HCT116 (cell line): ENCODE measurements at regions not wholly inside any gene's neighbourhood (a gene's known extent, or its start where the extent isn't known, plus 50 kb on each side); places are given as distances from the start of the nearest gene placed in this dataset.

Source experiments
- ATAC-seq: fragments of 200-7000 bp; cut with Tn5 transposase; 2 replicates; pipeline ENCODE4 v1.9.1; 2020; ENCODE audit warnings: mild to moderate bottlenecking, moderate library complexity
- BruUV-seq: library from RNA; stranded (reverse); fragments of 400-500 nt; replicated peaks from 2 replicates; lab custom pipeline; 2021; lab: Mats Ljungman, UMichigan
- CTCF ChIA-PET: fragments of 300-600 bp; sonication (Branson Sonifier 250); formaldehyde crosslinking; loops from one replicate; lab custom pipeline; 2021; ENCODE audit warnings: antibody characterized with exemption; lab: Charles Lee
- POLR2A ChIA-PET: fragments of 300-600, 350-600 bp; sonication (Branson Sonifier 250); formaldehyde crosslinking; loops from one replicate; lab custom pipeline; 2021; ENCODE audit warnings: antibody characterized with exemption; lab: Charles Lee
- RAD21 ChIA-PET, 2 experiments: fragments of 300-600 bp; sonication (Branson Sonifier 250); formaldehyde crosslinking; loops; one replicate each; lab custom pipeline; 2023; ENCODE audit warnings: low total read pairs in 2 of 2; ENCODE audit not compliant: uncharacterized antibody in 2 of 2, unreplicated experiment in 2 of 2, low non-redundant PET in 1 of 2; lab: Charles Lee
- DNase-seq: peaks from one replicate; pipeline ENCODE4 v3.0.0-alpha.2; 2010; ENCODE audit warnings: low read depth, low spot score
- H2AFZ ChIP-seq: fragments of 200-600 bp; shearing (Covaris generic), sonication (generic); 2 replicates; pipeline ENCODE4 v1.6.1; 2017; ENCODE audit warnings: low read depth, mixed run types, mixed read lengths, antibody characterized with exemption, low read length; ENCODE audit not compliant: poor library complexity, severe bottlenecking
- H3K27ac ChIP-seq: 2 replicates; pipeline ENCODE4 v1.5.1; 2012; ENCODE audit warnings: low read depth, low read length
- H3K27me3 ChIP-seq: fragments of 200-600 bp; sonication (generic); 2 replicates; pipeline ENCODE4 v1.6.1; 2016; ENCODE audit warnings: mixed run types, low read length, mixed read lengths; ENCODE audit not compliant: insufficient read depth
- H3K36me3 ChIP-seq, 2 experiments: fragments of 200-500 bp in 1 of 2; fragments of 200-600 bp in 1 of 2; sonication (Bioruptor generic) in 1 of 2; sonication (generic) in 1 of 2; 2 replicates each; pipeline versions ENCODE4 v1.5.1 to v1.6.1; 2014 to 2016; ENCODE audit warnings: low read length in 2 of 2, inconsistent platforms in 1 of 2, mixed read lengths in 1 of 2, mixed run types in 1 of 2; ENCODE audit not compliant: insufficient read depth in 2 of 2, control insufficient read depth in 1 of 2
- H3K4me1 ChIP-seq, 2 experiments: fragments of 200-600 bp in 1 of 2; sonication (generic) in 1 of 2; 2 replicates each; pipeline versions ENCODE4 v1.5.1 to v1.6.1; 2012 to 2017; ENCODE audit warnings: low read length in 2 of 2, inconsistent platforms in 1 of 2, mild to moderate bottlenecking in 1 of 2, mixed read lengths in 1 of 2, mixed run types in 1 of 2, moderate library complexity in 1 of 2; ENCODE audit not compliant: insufficient read depth in 2 of 2, control insufficient read depth in 1 of 2
- H3K4me2 ChIP-seq: fragments of 200-600 bp; sonication (generic); 2 replicates; pipeline ENCODE4 v1.6.1; 2017; ENCODE audit warnings: mixed run types, low read length, mixed read lengths
- H3K4me3 ChIP-seq, 2 experiments: fragments of 200-600 bp in 1 of 2; sonication (generic) in 1 of 2; replicated peaks in 1 of 2; 2 replicates each; pipeline ENCODE4 v1.5.1; 2011 to 2016; ENCODE audit warnings: low read length in 2 of 2, control low read depth in 1 of 2, low read depth in 1 of 2, mild to moderate bottlenecking in 1 of 2, mixed read lengths in 1 of 2, mixed run types in 1 of 2
- H3K79me2 ChIP-seq: fragments of 200-600 bp; sonication (generic); 2 replicates; pipeline ENCODE4 v1.6.1; 2017; ENCODE audit warnings: mild to moderate bottlenecking, mixed run types, low read length, moderate library complexity, mixed read lengths; ENCODE audit not compliant: insufficient read depth
- H3K9ac ChIP-seq: fragments of 200-600 bp; sonication (generic); 2 replicates; pipeline ENCODE4 v1.6.1; 2016; ENCODE audit warnings: low read length, mixed read lengths
- H3K9me2 ChIP-seq: fragments of 200-600 bp; sonication (generic), shearing (Covaris generic); 2 replicates; pipeline ENCODE4 v1.6.1; 2017; ENCODE audit warnings: mixed run types, mild to moderate bottlenecking, moderate library complexity; ENCODE audit not compliant: insufficient read depth
- H3K9me3 ChIP-seq, 2 experiments: fragments of 200-500 bp in 1 of 2; fragments of 200-600 bp in 1 of 2; sonication (Bioruptor generic) in 1 of 2; sonication (generic) in 1 of 2; 2 replicates each; pipeline ENCODE4 v1.6.1; 2014 to 2017; ENCODE audit warnings: low read length in 2 of 2, mixed read lengths in 2 of 2, inconsistent platforms in 1 of 2, low read depth in 1 of 2, mild to moderate bottlenecking in 1 of 2, mixed run types in 1 of 2, moderate library complexity in 1 of 2; ENCODE audit not compliant: control insufficient read depth in 1 of 2, insufficient read depth in 1 of 2
- H4K20me1 ChIP-seq: fragments of 200-600 bp; sonication (generic), shearing (Covaris generic); 2 replicates; pipeline ENCODE4 v1.6.1; 2017; ENCODE audit warnings: mixed run types, mild to moderate bottlenecking, moderate library complexity; ENCODE audit not compliant: insufficient read depth
- CBX3 ChIP-seq: IDR thresholded peaks from 2 replicates; pipeline ENCODE4 v1.6.1; 2012; ENCODE audit warnings: low read depth
- CTCF ChIP-seq, 3 experiments: fragments of 200-600 bp in 1 of 3; sonication (generic) in 1 of 3; IDR thresholded peaks in 2 of 3; conservative IDR thresholded peaks in 1 of 3; 2 replicates each; pipeline ENCODE4 v1.5.1; 2012 to 2017; ENCODE audit warnings: low read depth in 2 of 3, low read length in 2 of 3, antibody characterized with exemption in 1 of 3, borderline replicate concordance in 1 of 3, control low read depth in 1 of 3, mild to moderate bottlenecking in 1 of 3, mixed read lengths in 1 of 3, mixed run types in 1 of 3, moderate library complexity in 1 of 3; ENCODE audit not compliant: insufficient read depth in 1 of 3
- EGR1 ChIP-seq: IDR thresholded peaks from 2 replicates; pipeline ENCODE4 v1.6.1; 2012; ENCODE audit warnings: low read depth
- EZH2phosphoT487 ChIP-seq: fragments of 200-600 bp; IDR thresholded peaks from 2 replicates; pipeline ENCODE4 v1.6.1; 2018; ENCODE audit warnings: antibody characterized with exemption, borderline replicate concordance
- FOSL1 ChIP-seq: IDR thresholded peaks from 2 replicates; pipeline ENCODE4 v1.6.1; 2012; ENCODE audit warnings: low read depth
- JUND ChIP-seq: IDR thresholded peaks from 2 replicates; pipeline ENCODE4 v1.6.1; 2012
- POLR2A ChIP-seq: IDR thresholded peaks from 2 replicates; pipeline ENCODE4 v1.7.0; 2011; ENCODE audit warnings: borderline replicate concordance; ENCODE audit not compliant: insufficient read depth, insufficient read length; ENCODE audit errors: extremely low read depth
- POLR2AphosphoS5 ChIP-seq: IDR thresholded peaks from 2 replicates; pipeline ENCODE4 v1.6.1; 2011; ENCODE audit warnings: mild to moderate bottlenecking, low read depth, low read length, moderate library complexity
- RAD21 ChIP-seq: IDR thresholded peaks from 2 replicates; pipeline ENCODE4 v1.6.1; 2012; ENCODE audit warnings: low read depth, mild to moderate bottlenecking
- REST ChIP-seq: IDR thresholded peaks from 2 replicates; pipeline ENCODE4 v1.6.1; 2012; ENCODE audit warnings: low read depth
- SIN3A ChIP-seq: IDR thresholded peaks from 2 replicates; pipeline ENCODE4 v1.6.1; 2012; ENCODE audit warnings: low read depth
- TCF7L2 ChIP-seq: IDR thresholded peaks from 2 replicates; pipeline ENCODE4 v1.7.0; 2011; ENCODE audit warnings: borderline replicate concordance, inconsistent platforms; ENCODE audit not compliant: insufficient read depth, insufficient read length; ENCODE audit errors: extremely low read depth
- intact Hi-C: fragments of 100-400 bp; cut with micrococcal nuclease; formaldehyde crosslinking; loops from 2 replicates; pipeline ENCODE4 v1.10.0; 2022

GRCh38 chr5:97541864-97542263 lies 358.8 kb upstream of the RIOK2 start:
- no peaks in the 10 kb centered on the region for H3K4me1 ChIP-seq
- POLR2A ChIA-PET, result no interaction called here
- intact Hi-C loops, result no loop called here
- no peaks in the 10 kb centered on the region for H3K9me2 ChIP-seq
- no TSS peak for BruUV-seq
- no peak overlapping the region for H2AFZ ChIP-seq
- H3K9ac ChIP-seq, result no peak overlapping the region
- H3K9me3 ChIP-seq, result no peaks in the 10 kb centered on the region
- RAD21 ChIA-PET, result no interaction called here
- ATAC-seq (no peak), DNase-seq (no peak)
- no peaks in the 10 kb centered on the region for H4K20me1 ChIP-seq
- H3K36me3 ChIP-seq, result no peaks in the 10 kb centered on the region
- no peak overlapping the region for H3K4me2 ChIP-seq
- H3K79me2 ChIP-seq, result no peaks in the 10 kb centered on the region
- no peaks in the 10 kb centered on the region for H3K27me3 ChIP-seq
- CTCF ChIA-PET, result no interaction called here
- no peak overlapping the region for H3K4me3 ChIP-seq
- TF ChIP-seq POLR2A (no peak), TCF7L2 (no peak), RAD21 (no peak), JUND (no peak), SIN3A (no peak), POLR2AphosphoS5 (no peak)
- TF ChIP-seq, all 23 proteins: peak for 0
- no peak overlapping the region for H3K27ac ChIP-seq

- TF ChIP-seq FOSL1, result no peak
- TF ChIP-seq EGR1, result no peak
- TF ChIP-seq POLR2AphosphoS5, result no peak
- no peak for TF ChIP-seq CBX3
- TF ChIP-seq REST, result no peak
- TF ChIP-seq TCF7L2, result no peak
- TF ChIP-seq CTCF (IDR thresholded peaks at IDR 0.05 in 2 of 3, conservative IDR thresholded peaks at IDR 0.05 in 1 of 3; ENCODE audit: borderline replicate concordance in 1 of 3, insufficient read depth in 1 of 3, low read depth in 2 of 3, low read length in 2 of 3), result no peak
- no peak for TF ChIP-seq EZH2phosphoT487
- no peak for TF ChIP-seq SIN3A
- TF ChIP-seq RAD21, result no peak
- TF ChIP-seq POLR2A, result no peak
- Histone ChIP-seq H3K79me2 (no peaks in the 10 kb centered on the region), H3K27me3 (no peaks in the 10 kb centered on the region), H3K36me3 (no peaks in the 10 kb centered on the region), H3K4me3 (no peak overlapping the region), H3K4me1 (no peaks in the 10 kb centered on the region), H4K20me1 (no peaks in the 10 kb centered on the region), H3K4me2 (no peak overlapping the region), H3K9me2 (no peaks in the 10 kb centered on the region), H3K9me3 (no peaks in the 10 kb centered on the region), H3K9ac (no peak overlapping the region), H3K27ac (no peak overlapping the region), H2AFZ (no peak overlapping the region)
- intact Hi-C loops, result no loop called here
- BruUV-seq, result no TSS peak
- CTCF ChIA-PET, result no interaction called here
- DNase-seq, result no peak
- POLR2A ChIA-PET, result no interaction called here
- RAD21 ChIA-PET, result no interaction called here
- no peak for ATAC-seq
These were observed 359.4 kb upstream of the RIOK2 start for GRCh38 chr5:97542469-97542868.
